ENCODE measurements at regions not wholly inside any gene's neighbourhood (a gene's known extent, or its start where the extent isn't known, plus 50 kb on each side); places are given as distances from the start of the nearest gene placed in this dataset.

DNA sequence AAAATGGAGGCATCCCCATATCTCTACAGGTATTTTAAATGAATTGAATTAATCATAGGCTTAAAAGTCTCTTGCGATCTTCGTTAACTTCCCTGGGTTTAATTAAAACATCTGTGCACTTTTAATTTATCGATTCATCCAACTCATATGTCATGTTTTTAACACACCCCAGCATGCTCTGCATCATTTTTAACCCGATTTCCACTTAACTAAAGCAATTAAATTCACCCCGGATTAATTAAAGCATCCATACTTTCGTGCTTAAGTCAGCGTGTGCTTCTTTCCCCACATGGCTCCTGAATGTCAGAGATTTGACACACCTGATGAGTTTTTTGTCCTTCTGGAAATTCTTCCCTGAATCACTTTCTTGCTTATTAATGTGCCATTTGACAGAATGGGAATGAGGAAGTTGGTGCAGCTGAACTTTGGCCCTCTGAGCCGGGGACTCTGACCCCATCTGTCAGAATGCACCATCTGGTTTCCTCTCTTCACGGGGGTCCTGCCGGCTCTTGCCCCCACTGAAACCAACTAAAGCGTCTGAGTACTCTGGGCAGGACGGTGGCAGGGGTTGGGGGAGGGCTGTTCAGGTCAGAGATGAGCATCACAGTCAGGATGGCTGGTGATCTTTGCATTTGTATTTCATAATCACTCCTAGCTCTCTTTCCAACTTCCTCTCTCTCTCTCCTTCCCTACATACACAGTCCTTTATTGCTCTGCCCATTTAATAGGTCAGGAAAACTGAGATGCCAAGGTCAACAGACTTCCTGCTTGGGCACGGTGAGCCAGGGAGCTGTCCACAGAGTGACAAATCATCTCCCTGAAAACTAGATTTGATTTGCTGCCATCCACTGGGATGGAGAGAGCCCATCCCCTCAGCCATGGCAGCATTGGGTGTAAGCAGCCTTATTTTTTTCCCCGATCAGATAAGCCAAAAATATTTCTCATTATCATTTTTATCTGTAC, 180.3 kb upstream of the WWC1 start:
- peaks cover 7% of the 10 kb centered on the region for H3K27me3 Mint-ChIP-seq (ENCODE audit: low read depth)
- H3K36me3 Mint-ChIP-seq (ENCODE audit: low read depth), result no peaks in the 10 kb centered on the region
- TF ChIP-seq, protein P1, sequence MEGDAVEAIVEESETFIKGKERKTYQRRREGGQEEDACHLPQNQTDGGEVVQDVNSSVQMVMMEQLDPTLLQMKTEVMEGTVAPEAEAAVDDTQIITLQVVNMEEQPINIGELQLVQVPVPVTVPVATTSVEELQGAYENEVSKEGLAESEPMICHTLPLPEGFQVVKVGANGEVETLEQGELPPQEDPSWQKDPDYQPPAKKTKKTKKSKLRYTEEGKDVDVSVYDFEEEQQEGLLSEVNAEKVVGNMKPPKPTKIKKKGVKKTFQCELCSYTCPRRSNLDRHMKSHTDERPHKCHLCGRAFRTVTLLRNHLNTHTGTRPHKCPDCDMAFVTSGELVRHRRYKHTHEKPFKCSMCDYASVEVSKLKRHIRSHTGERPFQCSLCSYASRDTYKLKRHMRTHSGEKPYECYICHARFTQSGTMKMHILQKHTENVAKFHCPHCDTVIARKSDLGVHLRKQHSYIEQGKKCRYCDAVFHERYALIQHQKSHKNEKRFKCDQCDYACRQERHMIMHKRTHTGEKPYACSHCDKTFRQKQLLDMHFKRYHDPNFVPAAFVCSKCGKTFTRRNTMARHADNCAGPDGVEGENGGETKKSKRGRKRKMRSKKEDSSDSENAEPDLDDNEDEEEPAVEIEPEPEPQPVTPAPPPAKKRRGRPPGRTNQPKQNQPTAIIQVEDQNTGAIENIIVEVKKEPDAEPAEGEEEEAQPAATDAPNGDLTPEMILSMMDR (IDR thresholded peaks at IDR 0.05), result no peak
- peaks cover 6% of the 10 kb centered on the region for H3K4me1 Mint-ChIP-seq (ENCODE audit: low read depth)
- H3K9me3 Mint-ChIP-seq (ENCODE audit: low read depth), result no peaks in the 10 kb centered on the region
- no peak overlapping the region for H3K27ac Mint-ChIP-seq (ENCODE audit: unreplicated experiment)
- H3K4me3 Mint-ChIP-seq (ENCODE audit: unreplicated experiment), result no peak overlapping the region
- no peak for DNase-seq (ENCODE audit: low spot score)

DNA sequence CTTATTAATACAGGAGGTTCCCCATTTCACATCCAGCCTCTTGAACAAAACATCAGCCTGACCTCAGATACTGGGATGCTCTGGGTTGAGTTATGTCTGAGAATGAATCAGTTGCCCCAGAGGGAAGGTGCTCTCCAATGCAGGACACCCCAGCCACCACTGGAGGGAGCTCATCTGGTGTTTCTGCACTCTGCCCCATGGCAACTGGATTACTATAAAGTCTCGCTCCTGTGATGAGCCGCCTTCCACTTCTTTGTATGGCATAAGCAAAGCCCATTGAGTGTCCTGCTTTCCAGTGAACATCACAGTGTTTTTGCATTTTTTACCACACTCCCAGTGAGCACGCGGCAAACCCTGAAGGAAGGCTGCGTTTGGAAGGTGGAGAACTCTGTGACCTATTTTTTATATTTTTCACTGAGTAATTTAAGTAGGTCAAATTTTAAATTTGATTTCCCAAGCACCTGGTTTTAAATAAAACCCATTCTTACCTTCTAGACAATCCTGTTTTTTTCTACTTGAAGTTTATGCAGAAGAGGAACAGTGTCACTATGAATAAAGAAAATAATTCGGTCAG, 176.9 kb upstream of the WWC1 start:
- Mint-ChIP-seq H3K4me1 (ENCODE audit: low read depth) (no peaks in the 10 kb centered on the region), H3K36me3 (ENCODE audit: low read depth) (no peaks in the 10 kb centered on the region), H3K9me3 (ENCODE audit: low read depth) (no peaks in the 10 kb centered on the region), H3K4me3 (ENCODE audit: unreplicated experiment) (no peak overlapping the region), H3K27ac (ENCODE audit: unreplicated experiment) (no peak overlapping the region), H3K27me3 (ENCODE audit: low read depth) (peaks cover 8% of the 10 kb centered on the region)
- no peak for DNase-seq (ENCODE audit: low spot score)
- TF ChIP-seq, protein P1 (IDR thresholded peaks at IDR 0.05), result peak; percentile 75

DNA sequence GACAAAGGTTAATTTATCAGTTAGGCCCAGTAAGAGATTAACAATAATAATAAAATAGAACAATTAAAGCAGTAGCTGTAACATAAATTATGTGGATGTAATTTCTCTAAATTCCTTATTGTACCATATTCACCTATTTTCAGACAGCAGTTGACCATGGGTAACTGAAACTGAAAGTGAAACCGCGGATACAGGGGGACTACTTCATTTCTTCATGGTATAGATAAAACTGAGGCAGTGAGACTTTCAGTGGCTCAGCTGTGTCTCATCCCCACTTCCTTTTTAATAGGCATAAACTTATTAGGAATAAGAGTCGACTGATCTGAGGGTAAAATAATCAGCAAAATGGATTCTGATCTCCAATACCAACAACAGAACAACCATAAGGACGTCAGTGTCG, 174.0 kb upstream of the WWC1 start:
- TF ChIP-seq, protein P1 (IDR thresholded peaks at IDR 0.05), result no peak
- DNase-seq (ENCODE audit: low spot score), result no peak
- Mint-ChIP-seq H3K4me1 (ENCODE audit: low read depth) (no peaks in the 10 kb centered on the region), H3K27me3 (ENCODE audit: low read depth) (peaks cover 2% of the 10 kb centered on the region), H3K9me3 (ENCODE audit: low read depth) (no peaks in the 10 kb centered on the region), H3K4me3 (ENCODE audit: unreplicated experiment) (no peak overlapping the region), H3K36me3 (ENCODE audit: low read depth) (no peaks in the 10 kb centered on the region), H3K27ac (ENCODE audit: unreplicated experiment) (no peak overlapping the region)

DNA sequence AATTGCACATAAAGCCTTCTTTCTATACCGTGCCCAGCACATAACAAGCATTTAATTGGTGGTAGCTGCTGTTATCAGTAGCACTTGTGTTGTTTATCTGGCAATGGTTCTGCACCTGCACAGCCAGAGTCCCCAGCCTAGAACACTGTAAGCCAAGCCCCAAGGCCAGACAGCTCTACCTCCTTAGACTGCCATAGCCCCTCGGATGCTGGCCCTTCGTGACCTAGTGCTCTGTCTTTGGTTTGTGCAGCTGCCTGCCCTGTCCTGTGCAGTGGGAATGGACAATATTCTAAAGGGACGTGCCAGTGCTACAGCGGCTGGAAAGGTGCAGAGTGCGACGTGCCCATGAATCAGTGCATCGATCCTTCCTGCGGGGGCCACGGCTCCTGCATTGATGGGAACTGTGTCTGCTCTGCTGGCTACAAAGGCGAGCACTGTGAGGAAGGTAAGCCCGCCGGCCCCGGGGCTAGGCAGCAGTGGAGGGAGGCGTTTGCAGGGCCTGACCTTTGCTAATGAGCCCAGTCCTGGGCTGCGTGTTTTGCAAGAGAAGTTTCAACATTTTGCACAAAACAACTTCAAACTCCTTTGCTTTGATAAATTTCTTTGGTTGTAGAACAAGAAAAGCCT, 173.3 kb upstream of the WWC1 start:
- TF ChIP-seq, protein P1 (IDR thresholded peaks at IDR 0.05), result no peak
- H3K9me3 Mint-ChIP-seq (ENCODE audit: low read depth), result no peaks in the 10 kb centered on the region

DNA sequence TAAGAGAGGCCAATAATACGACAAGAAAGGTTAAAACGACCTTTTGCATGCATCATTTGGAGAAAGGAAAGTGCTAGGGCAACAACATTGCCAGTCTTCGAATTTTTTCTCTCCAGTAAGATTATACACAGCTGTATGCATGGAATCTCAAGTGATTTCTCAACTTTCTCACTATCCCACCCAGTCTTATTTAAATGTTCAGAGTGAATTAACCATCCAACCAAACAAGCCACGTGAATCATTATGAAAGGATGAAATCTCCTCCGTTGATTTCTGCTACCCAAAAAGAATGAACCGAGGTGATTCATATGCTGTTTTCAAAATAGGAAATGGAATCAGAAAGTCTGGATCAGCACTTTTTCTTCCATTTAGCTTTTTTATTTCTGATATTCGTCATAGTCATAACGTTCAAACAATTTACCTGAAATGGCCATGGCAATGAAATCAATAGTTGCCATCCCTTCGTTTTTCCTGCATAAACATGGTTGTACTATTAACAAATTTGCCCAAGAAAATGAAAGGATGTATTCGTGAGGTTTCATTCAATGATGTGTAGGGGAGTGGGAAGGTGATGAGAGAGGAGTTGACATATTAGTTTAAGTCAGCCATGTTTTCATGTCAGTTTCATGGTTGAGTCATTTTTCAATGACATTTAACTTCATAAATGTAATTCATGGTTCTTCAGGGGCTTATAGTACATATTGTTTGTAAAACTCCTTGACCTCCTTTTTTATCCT, 170.9 kb upstream of the WWC1 start:
- Mint-ChIP-seq H3K27me3 (ENCODE audit: low read depth) (peaks cover 2% of the 10 kb centered on the region), H3K9me3 (ENCODE audit: low read depth) (no peaks in the 10 kb centered on the region), H3K4me1 (ENCODE audit: low read depth) (no peaks in the 10 kb centered on the region), H3K27ac (ENCODE audit: unreplicated experiment) (no peak overlapping the region), H3K4me3 (ENCODE audit: unreplicated experiment) (no peak overlapping the region), H3K36me3 (ENCODE audit: low read depth) (no peaks in the 10 kb centered on the region)
- TF ChIP-seq, protein P1 (IDR thresholded peaks at IDR 0.05), result no peak
- no peak for DNase-seq (ENCODE audit: low spot score)

More for the DNA sequence above, 173.3 kb upstream of the WWC1 start:
- no peaks in the 10 kb centered on the region for H3K36me3 Mint-ChIP-seq (ENCODE audit: low read depth)
- H3K4me1 Mint-ChIP-seq (ENCODE audit: low read depth), result no peaks in the 10 kb centered on the region
- no peak for DNase-seq (ENCODE audit: low spot score)
- peaks cover 2% of the 10 kb centered on the region for H3K27me3 Mint-ChIP-seq (ENCODE audit: low read depth)
- no peak overlapping the region for H3K27ac Mint-ChIP-seq (ENCODE audit: unreplicated experiment)
- H3K4me3 Mint-ChIP-seq (ENCODE audit: unreplicated experiment), result no peak overlapping the region
